ENCODE measurements at regions not wholly inside any gene's neighbourhood (a gene's known extent, or its start where the extent isn't known, plus 50 kb on each side); places are given as distances from the start of the nearest gene placed in this dataset.

GRCh38 chr7:49631960-49632359 lies 141.5 kb upstream of the VWC2 start:
- TF ChIP-seq CTCF (conservative IDR thresholded peaks at IDR 0.05) (no peak), EZH2 (IDR thresholded peaks at IDR 0.05; ENCODE audit: low read depth) (no peak)

All from PC-9 (cell line).